PC-3 (cell line): ENCODE measurements at regions not wholly inside any gene's neighbourhood (a gene's known extent, or its start where the extent isn't known, plus 50 kb on each side); places are given as distances from the start of the nearest gene placed in this dataset.

ENCODE experiments used
- ATAC-seq: fragments of 200-7000 bp; cut with Tn5 transposase; 2 replicates; pipeline ENCODE4 v1.9.1; 2020; ENCODE audit warnings: mild to moderate bottlenecking, moderate library complexity
- BruUV-seq: library from RNA; stranded (reverse); fragments of 400-500 nt; replicated peaks from 2 replicates; lab custom pipeline; 2021; lab: Mats Ljungman, UMichigan
- CTCF ChIA-PET: fragments of 300-600 bp; sonication (Branson Sonifier 250); formaldehyde crosslinking; loops from one replicate; lab custom pipeline; 2022; ENCODE audit warnings: antibody characterized with exemption; lab: Charles Lee
- POLR2A ChIA-PET: fragments of 300-600 bp; sonication (Branson Sonifier 250); formaldehyde crosslinking; loops from one replicate; lab custom pipeline; 2022; ENCODE audit warnings: antibody characterized with exemption; ENCODE audit not compliant: unreplicated experiment; lab: Charles Lee
- DNase-seq: peaks from one replicate; pipeline ENCODE4 v3.0.0-alpha.2; 2015
- H2AFZ ChIP-seq: fragments of 300-600 bp; sonication (generic); 2 replicates; pipeline ENCODE4 v1.6.0; 2016; ENCODE audit warnings: antibody characterized with exemption, low read length
- H3F3A ChIP-seq: fragments of 300-600 bp; sonication (generic); one replicate; pipeline ENCODE4 v1.6.0; 2017; ENCODE audit warnings: antibody characterized with exemption, low read length, control low read depth, mild to moderate bottlenecking; ENCODE audit not compliant: unreplicated experiment
- H3K27ac ChIP-seq: fragments of 300-600 bp; sonication (generic); 2 replicates; pipeline ENCODE4 v1.5.1; 2016; ENCODE audit warnings: mild to moderate bottlenecking, low read length
- H3K27me3 ChIP-seq: fragments of 300-600 bp; sonication (generic); 2 replicates; pipeline ENCODE4 v1.6.1; 2016; ENCODE audit warnings: low read length, mixed read lengths
- H3K36me3 ChIP-seq: fragments of 300-600 bp; sonication (generic); 2 replicates; pipeline ENCODE4 v1.6.1; 2016; ENCODE audit warnings: low read depth, mixed run types, low read length, mixed read lengths
- H3K4me1 ChIP-seq: fragments of 300-600 bp; sonication (generic); 2 replicates; pipeline ENCODE4 v1.5.1; 2016; ENCODE audit warnings: low read length; ENCODE audit not compliant: insufficient read depth
- H3K4me2 ChIP-seq: fragments of 300-600 bp; sonication (generic); 2 replicates; pipeline ENCODE4 v1.6.0; 2016; ENCODE audit warnings: low read length
- H3K4me3 ChIP-seq: fragments of 300-600 bp; sonication (generic); 2 replicates; pipeline ENCODE4 v1.5.1; 2016; ENCODE audit warnings: mild to moderate bottlenecking, low read length, mixed read lengths
- H3K79me2 ChIP-seq: fragments of 300-600 bp; sonication (generic); 2 replicates; pipeline ENCODE4 v1.6.1; 2017; ENCODE audit warnings: low read length, mixed read lengths
- H3K9ac ChIP-seq: fragments of 300-600 bp; sonication (generic); 2 replicates; pipeline ENCODE4 v1.6.0; 2016; ENCODE audit warnings: mild to moderate bottlenecking, low read length
- H3K9me2 ChIP-seq: fragments of 300-600 bp; sonication (generic); replicated peaks from 2 replicates; pipeline ENCODE4 v1.6.1; 2016; ENCODE audit warnings: mixed run types, low read length, mixed read lengths
- H3K9me3 ChIP-seq: fragments of 300-600 bp; sonication (generic); 2 replicates; pipeline ENCODE4 v1.6.1; 2016; ENCODE audit warnings: low read length, mixed read lengths
- H4K20me1 ChIP-seq: fragments of 300-600 bp; sonication (generic); 2 replicates; pipeline ENCODE4 v1.6.1; 2016; ENCODE audit warnings: low read length, mixed read lengths
- CTCF ChIP-seq: fragments of 300-600 bp; sonication (generic); conservative IDR thresholded peaks from 2 replicates; pipeline ENCODE4 v1.5.1; 2017; ENCODE audit warnings: antibody characterized with exemption, low read depth, mild to moderate bottlenecking, low read length
- EZH2 ChIP-seq: fragments of 300-600 bp; sonication (generic); IDR thresholded peaks from one replicate; pipeline ENCODE4 v1.6.1; 2017; ENCODE audit warnings: antibody characterized with exemption, mild to moderate bottlenecking, low read length; ENCODE audit not compliant: unreplicated experiment
- EZH2phosphoT487 ChIP-seq: fragments of 300-600 bp; sonication (generic); IDR thresholded peaks from 2 replicates; pipeline ENCODE4 v1.6.1; 2018; ENCODE audit warnings: mild to moderate bottlenecking, antibody characterized with exemption, low read length, borderline replicate concordance
- intact Hi-C: fragments of 100-400 bp; cut with micrococcal nuclease; formaldehyde crosslinking; loops from 2 replicates; pipeline ENCODE4 v1.9.0; 2023

GRCh38 chr2:16385341-16385740 lies 280.3 kb downstream of the CYRIA start:
- Histone ChIP-seq H3K27ac (no peak overlapping the region), H3K27me3 (no peaks in the 10 kb centered on the region), H3K36me3 (no peaks in the 10 kb centered on the region), H3K4me2 (no peak overlapping the region), H3K9ac (no peak overlapping the region), H3K79me2 (no peaks in the 10 kb centered on the region), H3K4me3 (no peak overlapping the region), H3F3A (no peaks in the 10 kb centered on the region), H3K9me3 (peaks cover 4% of the 10 kb centered on the region; the same call in 1 of the 2 replicates), H3K9me2 (no peaks in the 10 kb centered on the region), H4K20me1 (no peaks in the 10 kb centered on the region), H2AFZ (no peak overlapping the region), H3K4me1 (no peaks in the 10 kb centered on the region)
- intact Hi-C loops: no loop called here
- DNase-seq (no peak), ATAC-seq (no peak)
- TF ChIP-seq EZH2: no peak
- TF ChIP-seq EZH2phosphoT487: no peak
- TF ChIP-seq CTCF: no peak
- ChIA-PET POLR2A (no interaction called here), CTCF (no interaction called here)
- no TSS peak for BruUV-seq

GRCh38 chr2:16383411-16383810 lies 282.2 kb downstream of the CYRIA start:
- ChIA-PET CTCF (no interaction called here), POLR2A (no interaction called here)
- no TSS peak for BruUV-seq
- peaks cover 7% of the 10 kb centered on the region; the same call in 1 of the 2 replicates for H3K9me3 ChIP-seq
- H3K4me1 ChIP-seq: no peaks in the 10 kb centered on the region
- TF ChIP-seq CTCF: no peak
- H3K27me3 ChIP-seq: no peaks in the 10 kb centered on the region
- no peaks in the 10 kb centered on the region for H4K20me1 ChIP-seq
- no peak for ATAC-seq
- no peak overlapping the region for H3K4me2 ChIP-seq
- H3F3A ChIP-seq: no peaks in the 10 kb centered on the region
- no peak for DNase-seq
- H3K4me3 ChIP-seq: no peak overlapping the region
- no peak overlapping the region for H3K27ac ChIP-seq
- no peaks in the 10 kb centered on the region for H3K9me2 ChIP-seq
- no peaks in the 10 kb centered on the region for H3K36me3 ChIP-seq
- no peak overlapping the region for H2AFZ ChIP-seq
- H3K9ac ChIP-seq: no peak overlapping the region
- H3K79me2 ChIP-seq: no peaks in the 10 kb centered on the region
- intact Hi-C loops: no loop called here

GRCh38 chr2:16382451-16382850 lies 283.2 kb downstream of the CYRIA start:
- Histone ChIP-seq H3K4me2 (no peak overlapping the region), H3F3A (no peaks in the 10 kb centered on the region), H3K9ac (no peak overlapping the region), H3K27ac (no peak overlapping the region), H3K9me2 (no peaks in the 10 kb centered on the region), H3K36me3 (no peaks in the 10 kb centered on the region), H2AFZ (no peak overlapping the region), H3K4me1 (no peaks in the 10 kb centered on the region), H3K9me3 (peaks cover 13% of the 10 kb centered on the region; the same call in 1 of the 2 replicates), H3K27me3 (no peaks in the 10 kb centered on the region), H3K4me3 (no peak overlapping the region), H4K20me1 (no peaks in the 10 kb centered on the region), H3K79me2 (no peaks in the 10 kb centered on the region)
- TF ChIP-seq CTCF (no peak), EZH2phosphoT487 (no peak), EZH2 (no peak)
- intact Hi-C loops: no loop called here
- no peak for DNase-seq
- no TSS peak for BruUV-seq
- POLR2A ChIA-PET: no interaction called here
- CTCF ChIA-PET: no interaction called here
- ATAC-seq: no peak
